ENCODE measurements at regions not wholly inside any gene's neighbourhood (a gene's known extent, or its start where the extent isn't known, plus 50 kb on each side); places are given as distances from the start of the nearest gene placed in this dataset.
"Not testable (repeated sequence)": the region's sequence is repeated elsewhere in the genome, so short reads cannot be mapped to it uniquely, and the experiment has no call there.

DNA sequence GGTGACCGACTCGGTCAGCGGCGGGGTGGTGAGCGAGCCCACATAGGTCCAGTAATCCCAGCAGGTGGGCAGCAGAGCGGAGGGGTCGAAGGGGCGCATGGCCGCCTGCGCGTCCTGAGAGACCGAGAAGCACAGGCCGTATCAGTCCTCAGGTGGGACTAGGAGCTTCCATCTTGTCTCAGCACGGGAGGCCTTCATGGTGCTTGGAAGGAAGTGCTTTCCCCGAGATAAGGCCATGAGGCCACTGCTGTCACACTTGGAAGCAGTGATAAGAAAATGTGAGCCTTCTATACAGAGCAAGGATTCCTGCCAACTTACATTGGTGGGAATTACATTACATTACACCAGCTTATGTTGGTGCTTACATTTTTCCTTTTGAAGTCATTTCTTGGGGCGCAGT is 62.6 kb upstream of the METTL9 start:
- DNase-seq = not testable (repeated sequence)

- not testable (repeated sequence) for DNase-seq
Measured at GRCh38 chr16:21537598-21537997, 61.8 kb upstream of the METTL9 start.

GRCh38 chr16:21539107-21539618 is 60.2 kb upstream of the METTL9 start:
- DNase-seq = not testable (repeated sequence)

DNA sequence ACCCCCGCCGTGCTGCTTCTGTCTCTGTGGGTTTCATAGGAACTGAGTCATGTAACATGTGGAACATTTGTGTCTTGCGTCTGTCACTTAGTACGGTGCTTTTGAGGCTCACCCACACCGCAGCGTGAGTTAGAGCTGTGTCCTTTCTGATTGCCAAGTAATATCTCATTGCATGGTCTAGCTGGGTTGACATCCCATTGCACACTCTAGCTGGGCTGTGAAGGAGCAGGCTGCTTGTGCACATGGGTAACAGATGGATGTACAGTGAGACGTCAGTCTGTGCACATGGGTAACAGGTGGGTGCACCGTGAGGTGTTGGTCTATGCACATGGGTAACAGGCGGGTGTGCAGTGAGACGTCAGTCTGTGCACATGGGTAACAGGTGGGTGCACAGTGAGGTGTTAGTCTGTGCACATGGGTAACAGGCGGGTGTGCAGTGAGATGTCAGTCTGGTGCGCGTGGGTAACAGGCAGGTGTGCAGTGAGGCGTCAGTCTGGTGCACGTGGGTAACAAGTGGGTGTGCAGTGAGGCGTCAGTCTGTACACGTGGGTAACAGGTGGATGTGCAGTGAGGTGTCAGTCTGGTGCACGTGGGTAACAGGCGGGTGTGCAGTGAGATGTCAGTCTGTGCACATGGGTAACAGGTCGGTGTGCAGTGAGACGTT is 58.5 kb upstream of the METTL9 start:
- peak; percentile 41 for DNase-seq

DNA sequence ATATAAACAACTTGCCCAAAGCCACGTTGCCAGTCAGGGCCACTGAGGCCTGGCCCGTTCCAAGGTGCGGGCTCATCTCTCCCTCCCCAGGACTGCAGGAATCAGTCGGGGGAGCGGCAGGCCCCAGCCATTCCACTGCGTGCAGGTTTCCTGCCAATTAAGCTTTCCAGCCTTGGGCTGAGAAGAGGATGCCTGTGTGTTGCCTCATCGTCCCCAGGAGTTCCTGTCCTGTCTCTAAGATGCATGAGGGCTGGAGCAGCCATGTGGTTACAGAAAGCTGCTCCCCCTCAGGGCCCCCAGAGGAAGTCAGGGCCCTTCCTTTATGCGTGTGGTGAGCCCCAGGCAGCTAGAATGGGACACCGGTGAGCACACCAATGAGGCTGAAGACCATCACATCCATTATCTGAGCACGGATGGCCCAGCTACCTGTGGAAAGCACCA is 57.7 kb upstream of the METTL9 start:
- not testable (repeated sequence) for DNase-seq

DNA sequence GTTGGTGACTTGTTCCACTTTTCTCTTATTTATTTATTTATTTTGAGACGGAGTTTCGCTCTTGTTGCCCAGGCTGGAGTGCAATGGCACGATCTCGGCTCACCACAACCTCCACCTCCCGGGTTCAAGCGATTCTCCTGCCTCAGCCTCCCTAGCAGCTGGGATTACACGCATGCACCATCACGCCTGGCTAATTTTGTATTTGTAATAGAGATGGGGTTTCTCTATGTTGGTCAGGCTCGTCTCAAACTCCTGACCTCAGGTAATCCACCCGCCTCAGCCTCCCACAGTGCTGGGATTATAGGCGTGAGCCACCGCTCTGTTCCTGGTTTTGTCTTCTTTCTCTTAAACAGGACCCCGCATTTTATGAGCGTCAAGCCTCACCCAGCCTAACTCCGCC is 57.3 kb upstream of the METTL9 start:
- DNase-seq = not testable (repeated sequence)

- not testable (repeated sequence) for DNase-seq
Measured at GRCh38 chr16:21542491-21543124, 56.8 kb upstream of the METTL9 start.

GRCh38 chr16:21543151-21543836 is 56.1 kb upstream of the METTL9 start:
- DNase-seq = not testable (repeated sequence)

- not testable (repeated sequence) for DNase-seq
Measured at GRCh38 chr16:21545664-21546326, 53.6 kb upstream of the METTL9 start.

GRCh38 chr16:21549396-21549795 is 50.0 kb upstream of the METTL9 start:
- not testable (repeated sequence) for DNase-seq

Measured in activated T-cell treated with anti-CD3 and anti-CD28 coated beads for 4 hours (primary cell).